ENCODE measurements at regions not wholly inside any gene's neighbourhood (a gene's known extent, or its start where the extent isn't known, plus 50 kb on each side); places are given as distances from the start of the nearest gene placed in this dataset.
"Not testable (repeated sequence)": the region's sequence is repeated elsewhere in the genome, so short reads cannot be mapped to it uniquely, and the experiment has no call there.

GRCh38 chr22:49721211-49721763 lies 106.4 kb downstream of the BRD1 start:
- no peak for DNase-seq

- DNase-seq = no peak
Measured at GRCh38 chr22:49720279-49720959, 107.3 kb downstream of the BRD1 start.

GRCh38 chr22:49719046-49719445 lies 108.6 kb downstream of the BRD1 start:
- no peak for DNase-seq

GRCh38 chr22:49718396-49718795 lies 109.3 kb downstream of the BRD1 start:
- DNase-seq = no peak

GRCh38 chr22:49717322-49717919 lies 110.3 kb downstream of the BRD1 start:
- DNase-seq = no peak

GRCh38 chr22:49716441-49716840 lies 111.2 kb downstream of the BRD1 start:
- DNase-seq = no peak

- DNase-seq = no peak
Measured at GRCh38 chr22:49715450-49715849, 112.2 kb downstream of the BRD1 start.

- DNase-seq = no peak
Measured at GRCh38 chr22:49713003-49713402, 114.7 kb downstream of the BRD1 start.

GRCh38 chr22:49712195-49712791 lies 115.4 kb downstream of the BRD1 start:
- DNase-seq = no peak

GRCh38 chr22:49710746-49711145 lies 116.9 kb downstream of the BRD1 start:
- no peak for DNase-seq

- no peak for DNase-seq
Measured at GRCh38 chr22:49709464-49709863, 118.2 kb downstream of the BRD1 start.

GRCh38 chr22:49705972-49706352 lies 121.7 kb downstream of the BRD1 start:
- no peak for DNase-seq

- no peak for DNase-seq
Measured at GRCh38 chr22:49705216-49705971, 122.3 kb downstream of the BRD1 start.

- no peak for DNase-seq
Measured at GRCh38 chr22:49704345-49705215, 123.1 kb downstream of the BRD1 start.

GRCh38 chr22:49703990-49704344 lies 123.7 kb downstream of the BRD1 start:
- no peak for DNase-seq

- no peak for DNase-seq
Measured at GRCh38 chr22:49703505-49703904, 124.2 kb downstream of the BRD1 start.

- no peak for DNase-seq
Measured at GRCh38 chr22:49702068-49702397, 125.6 kb downstream of the BRD1 start.

GRCh38 chr22:49701380-49702067 lies 126.1 kb downstream of the BRD1 start:
- DNase-seq = no peak

GRCh38 chr22:49699928-49700498 lies 127.7 kb downstream of the BRD1 start:
- DNase-seq = no peak

- no peak for DNase-seq
Measured at GRCh38 chr22:49699476-49699875, 128.2 kb downstream of the BRD1 start.

- DNase-seq = not testable (repeated sequence)
Measured at GRCh38 chr22:49698616-49699015, 129.1 kb downstream of the BRD1 start.

GRCh38 chr22:49697047-49697446 lies 130.6 kb downstream of the BRD1 start:
- DNase-seq = no peak
